NCI-H460 (cell line): ENCODE measurements at regions not wholly inside any gene's neighbourhood (a gene's known extent, or its start where the extent isn't known, plus 50 kb on each side); places are given as distances from the start of the nearest gene placed in this dataset.
"Not testable (repeated sequence)": the region's sequence is repeated elsewhere in the genome, so short reads cannot be mapped to it uniquely, and the experiment has no call there.

Source experiments
- DNase-seq: peaks from one replicate; pipeline ENCODE4 v3.0.0-alpha.2; 2016; ENCODE audit warnings: low read depth; ENCODE audit errors: extremely low read depth

DNA sequence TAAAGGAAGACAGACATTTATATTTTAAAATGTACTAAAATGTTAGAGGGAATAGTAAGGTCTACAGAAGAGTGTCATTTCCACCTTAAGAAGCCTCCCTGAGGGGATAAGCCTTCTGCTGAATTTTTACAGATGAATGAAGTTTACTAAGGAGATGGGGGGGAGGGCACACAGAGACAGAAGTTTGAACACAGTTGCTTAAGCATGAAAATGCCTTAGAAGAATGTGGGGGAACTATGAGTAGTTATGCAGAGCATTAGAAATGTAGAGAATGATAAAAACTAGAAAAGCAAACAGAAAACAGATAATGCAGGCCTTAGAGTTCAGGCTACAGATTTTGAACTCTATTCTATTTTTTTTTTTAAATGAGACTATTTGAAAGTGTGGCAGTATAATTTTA lies 232.2 kb upstream of the VLDLR start:
- no peak for DNase-seq

- no peak for DNase-seq
Observed at GRCh38 chr9:2390028-2390427, 231.6 kb upstream of the VLDLR start.

DNA sequence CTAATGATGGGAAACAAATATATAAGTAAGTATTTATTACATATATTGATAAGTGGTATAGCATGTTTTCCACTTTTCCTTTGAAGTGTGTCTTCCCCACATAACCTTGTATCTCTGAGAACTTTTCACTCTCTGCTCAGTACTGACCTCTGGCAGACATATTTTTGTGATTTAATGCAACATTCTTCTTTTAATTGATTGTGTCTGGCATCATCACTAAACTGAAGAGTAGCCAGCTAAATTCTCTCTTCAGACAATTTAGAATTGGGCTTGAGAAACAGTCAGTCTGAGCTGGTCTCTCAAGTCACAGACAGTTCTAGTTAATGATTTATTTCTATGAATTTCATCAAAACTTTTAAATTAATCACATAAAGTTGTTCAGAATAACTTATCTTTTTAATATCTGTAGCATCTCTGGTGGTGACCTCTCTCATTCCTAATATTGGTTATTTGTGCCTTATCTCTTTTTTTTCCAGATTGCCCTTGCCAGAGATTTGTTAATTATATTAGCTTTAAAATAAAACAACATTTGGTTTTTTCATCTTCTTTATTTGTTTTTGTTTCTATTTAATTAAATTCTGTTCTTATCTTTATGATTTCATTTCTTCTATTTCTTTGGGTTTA lies 230.0 kb upstream of the VLDLR start:
- DNase-seq = not testable (repeated sequence)

- not testable (repeated sequence) for DNase-seq
Observed at GRCh38 chr9:2394087-2394741, 227.4 kb upstream of the VLDLR start.

DNA sequence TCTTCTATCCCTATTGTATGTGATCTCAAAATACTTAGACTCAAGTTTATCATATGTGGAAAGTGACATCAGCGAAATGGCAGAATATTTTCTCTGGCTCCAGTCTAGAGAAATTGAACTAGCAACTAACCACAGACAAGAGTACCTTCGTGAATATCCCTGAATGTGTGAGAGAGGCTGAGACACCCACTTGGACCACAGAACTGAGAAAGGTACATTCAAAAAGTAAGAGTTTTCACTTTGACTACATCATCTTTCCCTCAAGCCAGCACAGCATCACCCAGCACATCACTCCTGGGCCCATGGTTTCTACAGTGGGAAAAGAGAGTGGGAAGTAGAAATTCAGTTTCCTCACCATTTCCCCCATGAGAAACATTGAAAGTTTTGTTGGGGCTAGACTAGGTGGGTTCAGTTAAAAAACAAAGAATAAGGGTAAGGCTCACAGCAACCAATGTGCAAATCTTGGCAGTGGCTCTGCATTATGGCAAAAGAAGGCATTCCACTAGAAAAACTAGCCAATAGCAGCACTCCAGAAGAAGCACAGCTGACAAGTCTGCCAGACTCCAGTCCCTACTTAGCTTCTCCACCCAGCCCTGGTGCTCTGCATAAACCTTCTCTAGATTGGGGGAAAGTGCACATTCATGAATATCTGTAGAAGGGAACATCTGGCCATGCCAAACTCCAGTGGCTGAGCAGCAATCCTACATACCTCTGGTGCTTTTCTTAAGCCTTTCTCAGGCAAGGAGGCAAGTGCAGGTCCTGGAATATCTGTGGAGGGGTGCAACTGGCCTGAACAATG lies 225.6 kb upstream of the VLDLR start:
- DNase-seq = no peak

DNA sequence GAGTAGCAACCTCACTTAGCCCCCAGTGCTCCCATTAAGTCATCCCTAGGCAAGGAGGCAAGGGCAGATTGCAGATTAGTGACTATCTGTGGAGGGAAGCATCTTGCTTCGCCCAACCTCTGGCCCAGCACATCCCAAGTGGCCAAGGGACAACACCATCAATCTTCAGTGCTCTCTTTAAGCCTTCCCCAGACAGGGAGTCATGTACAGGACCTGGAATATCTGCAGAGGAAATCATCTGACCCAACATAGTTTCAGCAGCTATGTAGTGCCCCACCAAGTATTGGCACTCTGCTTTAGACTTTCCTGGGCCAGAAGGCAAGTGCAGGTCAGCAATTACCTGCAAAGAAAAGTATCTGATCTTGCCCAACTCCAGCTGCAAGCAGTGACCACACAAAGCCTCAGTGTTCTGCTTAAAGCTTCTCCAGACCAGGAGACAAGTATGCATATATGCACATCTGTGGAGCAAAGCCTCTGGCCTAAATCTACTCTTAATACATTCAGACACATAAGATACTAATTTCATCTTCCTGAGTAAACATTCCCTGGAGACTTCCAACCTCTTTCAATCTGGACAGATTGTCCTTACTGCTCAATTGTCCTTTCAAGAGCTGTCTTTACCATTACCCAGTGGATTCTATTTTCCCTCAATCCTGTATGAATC lies 224.8 kb upstream of the VLDLR start:
- DNase-seq = no peak

DNA sequence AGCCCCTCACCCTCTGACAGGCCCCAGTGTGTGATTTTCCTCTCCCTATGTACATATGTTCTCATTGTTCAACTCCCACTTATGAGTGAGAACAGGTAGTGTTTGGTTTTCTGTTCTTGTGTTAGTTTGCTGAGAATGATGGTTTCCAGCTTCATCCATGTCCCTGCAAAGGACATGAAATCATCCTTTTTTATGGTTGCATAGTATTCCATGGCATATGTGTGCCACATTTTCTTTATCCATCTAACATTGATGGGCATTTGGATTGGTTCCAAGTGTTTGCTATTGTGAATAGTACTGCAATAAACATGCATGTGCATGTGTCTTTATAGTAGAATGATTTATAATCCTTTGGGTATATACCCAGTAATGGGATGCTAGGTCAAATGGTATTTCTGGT lies 223.7 kb upstream of the VLDLR start:
- not testable (repeated sequence) for DNase-seq

DNA sequence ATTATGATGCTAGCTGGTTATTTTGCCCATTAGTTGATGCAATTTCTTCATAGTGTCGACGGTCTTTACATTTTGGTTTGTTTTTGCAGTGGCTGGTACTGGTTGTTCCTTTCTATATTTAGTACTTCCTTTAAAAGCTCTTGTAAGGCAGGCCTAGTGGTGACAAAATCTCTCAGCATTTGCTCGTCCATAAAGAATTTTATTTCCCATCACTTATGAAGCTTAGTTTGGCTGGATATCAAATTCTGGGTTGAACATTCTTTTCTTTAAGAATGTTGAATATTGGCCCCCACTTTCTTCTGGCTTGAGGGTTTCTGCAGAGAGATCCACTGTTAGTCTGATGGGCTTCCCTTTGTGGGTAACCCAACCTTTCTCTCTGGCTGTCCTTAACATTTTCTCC lies 219.8 kb upstream of the VLDLR start:
- DNase-seq = not testable (repeated sequence)

DNA sequence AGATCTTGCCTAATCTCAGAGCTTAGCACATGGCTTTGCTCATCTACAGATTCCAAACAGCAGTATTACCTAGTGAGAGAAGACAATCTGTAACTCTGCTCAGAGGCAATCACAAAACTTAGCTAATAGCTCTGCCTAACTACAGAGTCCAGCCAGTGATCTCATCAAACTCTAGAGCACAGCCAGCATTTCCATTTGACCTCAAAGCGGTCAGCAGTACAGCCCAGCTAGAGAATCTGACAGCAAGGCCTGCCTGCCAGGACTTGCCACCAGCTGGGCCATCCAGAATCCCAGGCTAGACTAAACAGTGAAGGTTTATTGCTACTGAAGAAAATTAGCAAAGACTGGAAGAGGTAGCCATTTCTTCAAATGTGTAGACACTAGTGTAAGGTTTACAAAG lies 217.9 kb upstream of the VLDLR start:
- DNase-seq = no peak

DNA sequence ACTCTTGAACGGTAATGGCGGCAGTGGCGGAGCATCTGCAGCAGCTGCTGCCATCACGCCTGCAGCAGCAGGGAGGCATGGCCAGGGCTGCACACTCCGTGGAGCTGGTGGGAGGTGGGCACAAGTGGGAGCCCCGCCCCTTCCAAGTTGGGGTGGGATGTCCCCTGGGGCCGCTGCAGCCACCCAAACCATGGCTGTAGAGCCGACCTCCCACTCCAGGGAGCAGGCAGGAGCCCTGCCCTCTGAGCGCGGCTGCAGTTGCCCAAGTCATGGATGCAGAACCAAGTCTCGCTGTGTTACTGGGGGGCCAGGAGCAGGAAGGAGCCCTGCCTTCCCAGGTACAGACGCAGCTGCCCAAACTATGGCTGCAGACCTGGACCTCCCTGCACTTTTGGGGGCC lies 215.3 kb upstream of the VLDLR start:
- DNase-seq = no peak

- no peak for DNase-seq
Observed at GRCh38 chr9:2407450-2407849, 214.1 kb upstream of the VLDLR start.

GRCh38 chr9:2411459-2412215 lies 209.9 kb upstream of the VLDLR start:
- DNase-seq = no peak

GRCh38 chr9:2413160-2413805 lies 208.3 kb upstream of the VLDLR start:
- DNase-seq = no peak

GRCh38 chr9:2414465-2414864 lies 207.1 kb upstream of the VLDLR start:
- no peak for DNase-seq

GRCh38 chr9:2415326-2415725 lies 206.3 kb upstream of the VLDLR start:
- no peak for DNase-seq

GRCh38 chr9:2417730-2418129 lies 203.9 kb upstream of the VLDLR start:
- DNase-seq = no peak

DNA sequence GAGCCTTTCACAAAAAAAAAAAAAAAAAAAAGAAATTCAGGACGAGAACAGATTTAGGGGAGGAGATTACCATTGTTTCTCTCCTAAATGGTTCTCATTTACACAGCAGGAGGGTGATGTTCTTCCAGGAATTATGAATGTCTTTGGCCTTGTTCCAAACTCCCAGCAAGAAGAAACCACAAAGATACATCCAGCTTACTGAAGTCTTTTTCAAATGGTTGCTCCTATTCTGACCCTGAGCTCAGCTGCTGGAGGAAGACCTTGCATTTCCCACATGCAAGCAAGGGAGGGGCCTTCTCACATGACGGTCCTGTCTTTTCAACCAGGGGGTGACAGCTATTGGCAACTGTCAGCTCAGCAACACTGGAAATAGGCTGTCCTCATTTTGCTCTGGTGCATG lies 203.0 kb upstream of the VLDLR start:
- DNase-seq = no peak

- DNase-seq = no peak
Observed at GRCh38 chr9:2419347-2419746, 202.2 kb upstream of the VLDLR start.

- no peak for DNase-seq
Observed at GRCh38 chr9:2420543-2420942, 201.0 kb upstream of the VLDLR start.

DNA sequence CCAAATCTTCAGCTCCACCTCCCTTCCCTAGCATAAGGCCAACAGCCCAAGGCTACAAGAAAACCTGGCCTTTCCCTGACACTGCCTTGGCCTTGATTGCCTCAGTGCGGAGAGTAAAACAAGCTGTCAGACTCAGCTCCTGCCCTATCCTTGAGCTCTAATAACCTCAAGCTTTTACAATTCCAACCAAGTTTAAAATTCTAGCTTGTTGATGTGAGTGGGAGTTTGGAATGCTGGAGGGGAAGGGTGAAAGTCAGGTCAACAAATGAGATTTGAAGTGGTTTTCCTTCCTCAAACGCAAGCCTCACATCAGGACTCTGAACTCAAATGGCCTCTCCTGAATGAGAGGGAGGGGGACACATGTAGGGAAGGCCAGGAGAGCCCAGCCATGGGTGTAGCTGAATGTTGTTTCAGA lies 197.0 kb upstream of the VLDLR start:
- DNase-seq = no peak
